ENCODE measurements at regions not wholly inside any gene's neighbourhood (a gene's known extent, or its start where the extent isn't known, plus 50 kb on each side); places are given as distances from the start of the nearest gene placed in this dataset.

- TF ChIP-seq ZNF384 (IDR thresholded peaks at IDR 0.05) (no peak), TARDBP (IDR thresholded peaks at IDR 0.05) (no peak), BHLHE40 (IDR thresholded peaks at IDR 0.05; ENCODE audit: borderline replicate concordance) (no peak), FOXM1 (IDR thresholded peaks at IDR 0.05; ENCODE audit: borderline replicate concordance) (no peak)
Measured at GRCh38 chr4:111362941-111363361, 740.1 kb upstream of the PITX2 start.

All from HEK293T (cell line).